ENCODE measurements at regions not wholly inside any gene's neighbourhood (a gene's known extent, or its start where the extent isn't known, plus 50 kb on each side); places are given as distances from the start of the nearest gene placed in this dataset.
"Not testable (repeated sequence)": the region's sequence is repeated elsewhere in the genome, so short reads cannot be mapped to it uniquely, and the experiment has no call there.

- no peak for DNase-seq
- Histone ChIP-seq H3K27me3 (ENCODE audit: insufficient read depth) (peaks cover 40% of the 10 kb centered on the region), H4K20me1 (ENCODE audit: insufficient read depth) (no peaks in the 10 kb centered on the region), H3K36me3 (replicated peaks in 1 of 2; ENCODE audit: control insufficient read depth in 1 of 2, insufficient read depth in 2 of 2, low read length in 1 of 2) (no peaks in the 10 kb centered on the region), H3K9me3 (no peaks in the 10 kb centered on the region), H3K4me1 (ENCODE audit: control insufficient read depth in 1 of 2, insufficient read depth in 2 of 2, low read depth in 1 of 2, low read length in 1 of 2) (no peaks in the 10 kb centered on the region), H3F3A (replicated peaks; ENCODE audit: insufficient read depth) (no peaks in the 10 kb centered on the region), H3K9ac (no peak overlapping the region), H3K79me2 (ENCODE audit: insufficient read depth) (no peaks in the 10 kb centered on the region), H3K9me2 (no peaks in the 10 kb centered on the region), H3K4me2 (no peak overlapping the region), H3K4me3 (ENCODE audit: low read depth in 2 of 2, low read length in 1 of 2) (no peak overlapping the region), H3K27ac (ENCODE audit: low read depth in 2 of 2, low read length in 1 of 2) (no peak overlapping the region), H2AFZ (ENCODE audit: low read depth) (no peak overlapping the region)
- 31% methylated on average over 11 of the region's 11 CpGs for WGBS (ENCODE audit: low lambda C conversion rate)
- ChIA-PET CTCF (interaction anchor here (1.8 to 2.5 kb wide), 3 partner anchors 10 to 39 kb away, joined by 4 to 6 read pairs (median 5); no protein-coding TSS in a partner anchor), POLR2A (no interaction called here)
- TF ChIP-seq GABPA (IDR thresholded peaks at IDR 0.05; ENCODE audit: low read depth) (no peak), POLR2AphosphoS5 (IDR thresholded peaks at IDR 0.05; ENCODE audit: low read depth, low read length) (no peak), CTCF (IDR thresholded peaks at IDR 0.05) (no peak), IRF3 (IDR thresholded peaks at IDR 0.05; ENCODE audit: low read depth, low read length) (no peak), JUND (IDR thresholded peaks at IDR 0.05) (no peak), FOXM1 (IDR thresholded peaks at IDR 0.05; ENCODE audit: low read depth) (no peak), TCF12 (IDR thresholded peaks at IDR 0.05) (no peak)
Measured at GRCh38 chr6:178119-178518, 114.2 kb upstream of the DUSP22 start.

- H3K9me3 ChIP-seq; H3K4me1 ChIP-seq (ENCODE audit: control insufficient read depth in 1 of 2, insufficient read depth in 2 of 2, low read depth in 1 of 2, low read length in 1 of 2); H4K20me1 ChIP-seq (ENCODE audit: insufficient read depth); H3K9me2 ChIP-seq; H3K4me3 ChIP-seq (ENCODE audit: low read depth in 2 of 2, low read length in 1 of 2); H3K27ac ChIP-seq (ENCODE audit: low read depth in 2 of 2, low read length in 1 of 2); POLR2A ChIA-PET; DNase-seq; H3F3A ChIP-seq (replicated peaks; ENCODE audit: insufficient read depth); H3K79me2 ChIP-seq (ENCODE audit: insufficient read depth); H3K36me3 ChIP-seq (replicated peaks in 1 of 2; ENCODE audit: control insufficient read depth in 1 of 2, insufficient read depth in 2 of 2, low read length in 1 of 2); H3K4me2 ChIP-seq; H3K9ac ChIP-seq; H2AFZ ChIP-seq (ENCODE audit: low read depth): not testable (repeated sequence)
- WGBS (ENCODE audit: low lambda C conversion rate), result 27% methylated on average over 5 of the region's 5 CpGs
- H3K27me3 ChIP-seq (ENCODE audit: insufficient read depth), result peaks cover 48% of the 10 kb centered on the region
- CTCF ChIA-PET, result interaction anchor here (1.8 to 2.5 kb wide), 3 partner anchors 10 to 38 kb away, joined by 4 to 6 read pairs (median 5); no protein-coding TSS in a partner anchor
Measured at GRCh38 chr6:178929-179328, 113.4 kb upstream of the DUSP22 start.

- 48% methylated on average over 15 of the region's 29 CpGs for WGBS (ENCODE audit: low lambda C conversion rate)
- Histone ChIP-seq H3K9me2 (no peaks in the 10 kb centered on the region), H3K27ac (ENCODE audit: low read depth in 2 of 2, low read length in 1 of 2) (no peak overlapping the region), H4K20me1 (ENCODE audit: insufficient read depth) (no peaks in the 10 kb centered on the region), H3K36me3 (replicated peaks in 1 of 2; ENCODE audit: control insufficient read depth in 1 of 2, insufficient read depth in 2 of 2, low read length in 1 of 2) (no peaks in the 10 kb centered on the region), H3K9ac (no peak overlapping the region), H3K79me2 (ENCODE audit: insufficient read depth) (no peaks in the 10 kb centered on the region), H3F3A (replicated peaks; ENCODE audit: insufficient read depth) (no peaks in the 10 kb centered on the region), H3K4me2 (no peak overlapping the region), H3K9me3 (no peaks in the 10 kb centered on the region), H3K27me3 (ENCODE audit: insufficient read depth) (peaks cover 53% of the 10 kb centered on the region; the same call in 1 of the 2 replicates), H3K4me1 (ENCODE audit: control insufficient read depth in 1 of 2, insufficient read depth in 2 of 2, low read depth in 1 of 2, low read length in 1 of 2) (no peaks in the 10 kb centered on the region), H2AFZ (ENCODE audit: low read depth) (no peak overlapping the region), H3K4me3 (ENCODE audit: low read depth in 2 of 2, low read length in 1 of 2) (no peak overlapping the region)
- ChIA-PET POLR2A (no interaction called here), CTCF (interaction anchor here (1.0 to 1.8 kb wide), 2 partner anchors 38 to 1218 kb away, joined by 3 to 4 read pairs; no protein-coding TSS in a partner anchor)
- no peak for DNase-seq
- TF ChIP-seq SIN3A (IDR thresholded peaks at IDR 0.05; ENCODE audit: borderline replicate concordance, low read depth, low read length), result no peak
- no peak for TF ChIP-seq MXI1 (IDR thresholded peaks at IDR 0.05; ENCODE audit: low read depth, low read length)
- no peak for TF ChIP-seq REST (IDR thresholded peaks at IDR 0.05; ENCODE audit: low read depth, low read length)
- TF ChIP-seq USF1 (IDR thresholded peaks at IDR 0.05; ENCODE audit: borderline replicate concordance, low read depth), result no peak
- no peak for TF ChIP-seq FOXJ3 (CRISPR knock-in tag; IDR thresholded peaks at IDR 0.05)
- TF ChIP-seq GATA2 (CRISPR knock-in tag; IDR thresholded peaks at IDR 0.05), result no peak
- no peak for TF ChIP-seq POLR2AphosphoS5 (IDR thresholded peaks at IDR 0.05; ENCODE audit: low read depth, low read length)
- TF ChIP-seq ELF1 (IDR thresholded peaks at IDR 0.05), result no peak
Measured at GRCh38 chr6:179340-179950, 112.8 kb upstream of the DUSP22 start.

Data from SK-N-SH (cell line).